ENCODE measurements at regions not wholly inside any gene's neighbourhood (a gene's known extent, or its start where the extent isn't known, plus 50 kb on each side); places are given as distances from the start of the nearest gene placed in this dataset.

DNA sequence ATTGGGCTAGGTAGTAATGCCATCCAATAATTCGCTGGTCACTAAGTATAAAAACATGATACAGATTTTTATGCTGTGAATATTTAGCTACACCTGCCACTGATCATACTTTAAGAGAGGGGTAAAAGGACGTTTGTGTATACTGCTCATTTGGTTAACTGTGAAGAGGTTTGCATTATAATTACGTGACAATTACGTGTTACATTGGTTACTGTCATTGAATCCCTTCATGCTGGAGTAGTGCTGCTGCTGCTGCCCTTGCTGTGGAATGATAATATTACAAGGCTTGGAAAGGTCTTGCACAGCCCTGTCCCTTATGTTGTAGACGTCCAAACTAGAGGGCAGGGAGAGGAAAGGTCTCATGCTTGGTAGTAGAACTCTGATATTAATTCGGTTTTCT is 312.2 kb upstream of the ATP2B1 start:
- no peak for TF ChIP-seq CTCF (IDR thresholded peaks at IDR 0.05; ENCODE audit: poor library complexity, severe bottlenecking)
- no peak for TF ChIP-seq POLR2AphosphoS5 (IDR thresholded peaks at IDR 0.05)
- no peak for TF ChIP-seq EZH2 (IDR thresholded peaks at IDR 0.05; ENCODE audit: borderline replicate concordance, insufficient read depth, low read length, poor library complexity, severe bottlenecking)
- no peak for TF ChIP-seq MXI1 (conservative IDR thresholded peaks at IDR 0.05; ENCODE audit: poor library complexity, severe bottlenecking)
- no peak for TF ChIP-seq RAD21 (conservative IDR thresholded peaks at IDR 0.05)

Measured in neural cell (in vitro differentiated cells).